AG04450 (cell line): ENCODE measurements at regions not wholly inside any gene's neighbourhood (a gene's known extent, or its start where the extent isn't known, plus 50 kb on each side); places are given as distances from the start of the nearest gene placed in this dataset.

ENCODE experiments used
- CTCF ChIA-PET: fragments of 300-600, 350-600 bp; formaldehyde crosslinking; extraction: SDS; loops from one replicate; lab custom pipeline; 2022; ENCODE audit warnings: antibody characterized with exemption, inconsistent platforms; lab: Charles Lee
- POLR2A ChIA-PET: fragments of 350-600 bp; formaldehyde crosslinking; extraction: SDS; loops from one replicate; lab custom pipeline; 2021; ENCODE audit warnings: antibody characterized with exemption, inconsistent platforms; lab: Yijun Ruan, JAX
- DNase-seq: peaks from one replicate; pipeline ENCODE4 v3.0.0-alpha.2; 2011; ENCODE audit warnings: low read depth, low spot score
- H3K27ac ChIP-seq: one replicate; pipeline ENCODE4 v1.5.1; 2012; ENCODE audit warnings: low read depth, low read length, control low read depth
- H3K27me3 ChIP-seq: one replicate; pipeline ENCODE4 v1.6.0; 2012; ENCODE audit warnings: low read length; ENCODE audit not compliant: control insufficient read depth, insufficient read depth
- H3K4me3 ChIP-seq: 2 replicates; pipeline ENCODE4 v1.5.1; 2011; ENCODE audit warnings: mild to moderate bottlenecking, low read depth, low read length, control low read depth
- H3K9me3 ChIP-seq: 2 replicates; pipeline ENCODE4 v1.5.1; 2012; ENCODE audit warnings: low read length; ENCODE audit not compliant: control insufficient read depth, insufficient read depth
- CTCF ChIP-seq: IDR thresholded peaks from 2 replicates; pipeline ENCODE4 v1.5.1; 2011; ENCODE audit warnings: low read depth, low read length, control low read depth, inconsistent platforms

- no peak overlapping the region for H3K27ac ChIP-seq
- ChIA-PET CTCF (no interaction called here), POLR2A (no interaction called here)
- H3K9me3 ChIP-seq = no peaks in the 10 kb centered on the region
- H3K27me3 ChIP-seq = no peaks in the 10 kb centered on the region
- no peak overlapping the region for H3K4me3 ChIP-seq
- TF ChIP-seq CTCF = no peak
- DNase-seq = no peak
These were observed 80.8 kb downstream of the GPR65 start for GRCh38 chr14:88085736-88086135.

GRCh38 chr14:88089445-88089844, 84.5 kb downstream of the GPR65 start:
- no peak for DNase-seq
- Histone ChIP-seq H3K9me3 (no peaks in the 10 kb centered on the region), H3K27me3 (no peaks in the 10 kb centered on the region), H3K27ac (no peak overlapping the region), H3K4me3 (no peak overlapping the region)
- no peak for TF ChIP-seq CTCF
- POLR2A ChIA-PET = no interaction called here
- CTCF ChIA-PET = no interaction called here

GRCh38 chr14:88092529-88092928, 87.6 kb downstream of the GPR65 start:
- ChIA-PET CTCF (no interaction called here), POLR2A (no interaction called here)
- no peak for TF ChIP-seq CTCF
- no peak overlapping the region for H3K27ac ChIP-seq
- DNase-seq = no peak
- H3K27me3 ChIP-seq = no peaks in the 10 kb centered on the region
- no peak overlapping the region for H3K4me3 ChIP-seq
- no peaks in the 10 kb centered on the region for H3K9me3 ChIP-seq

GRCh38 chr14:88095791-88096190, 90.9 kb downstream of the GPR65 start:
- H3K4me3 ChIP-seq = no peak overlapping the region
- H3K27ac ChIP-seq = no peak overlapping the region
- no peaks in the 10 kb centered on the region for H3K27me3 ChIP-seq
- ChIA-PET POLR2A (no interaction called here), CTCF (interaction anchor here (0.7 kb wide), 1 partner anchor 982 kb away, joined by 3 read pairs; no protein-coding TSS in a partner anchor)
- DNase-seq = no peak
- no peak for TF ChIP-seq CTCF
- no peaks in the 10 kb centered on the region for H3K9me3 ChIP-seq

GRCh38 chr14:88098163-88098562, 93.2 kb downstream of the GPR65 start:
- Histone ChIP-seq H3K9me3 (no peaks in the 10 kb centered on the region), H3K27ac (no peak overlapping the region), H3K4me3 (no peak overlapping the region), H3K27me3 (no peaks in the 10 kb centered on the region)
- DNase-seq = no peak
- TF ChIP-seq CTCF = no peak
- ChIA-PET POLR2A (no interaction called here), CTCF (no interaction called here)
